H1 (cell line): ENCODE measurements at regions not wholly inside any gene's neighbourhood (a gene's known extent, or its start where the extent isn't known, plus 50 kb on each side); places are given as distances from the start of the nearest gene placed in this dataset.
A peak's percentile ranks its signal among the peaks of the same experiment; 100 is the strongest.

Experiments used
- CTCF ChIA-PET: fragments of 300-600 bp; sonication (Branson Sonifier 250); formaldehyde crosslinking; loops from one replicate; lab custom pipeline; 2021; ENCODE audit not compliant: partially characterized antibody; lab: Charles Lee
- POLR2A ChIA-PET: fragments of 300-600 bp; sonication (Branson Sonifier 250); formaldehyde crosslinking; loops from one replicate; lab custom pipeline; 2021; ENCODE audit warnings: inconsistent platforms; ENCODE audit not compliant: partially characterized antibody; lab: Charles Lee
- DNase-seq, 2 experiments: peaks; one replicate each; pipeline versions ENCODE4 v3.0.0 to v3.0.0-alpha.2; 2010 to 2022; ENCODE audit warnings: low spot score in 2 of 2, low read depth in 1 of 2, mixed read lengths in 1 of 2
- FAIRE-seq: peaks from 2 replicates; lab custom pipeline; 2011; peaks lifted over from hg19 to GRCh38; lab: Jason Lieb, UNC
- H2AFZ ChIP-seq: 2 replicates; pipeline ENCODE4 v1.8.1; 2012; ENCODE audit warnings: low read length, inconsistent platforms
- H2AK5ac ChIP-seq: 2 replicates; pipeline ENCODE4 v1.6.1; 2013; ENCODE audit warnings: low read depth, low read length
- H2BK120ac ChIP-seq: replicated peaks from 2 replicates; pipeline ENCODE3; 2013; ENCODE audit warnings: low read depth, low read length, inconsistent platforms
- H2BK12ac ChIP-seq: 2 replicates; pipeline ENCODE4 v1.6.1; 2013; ENCODE audit warnings: low read depth, low read length
- H2BK15ac ChIP-seq: 2 replicates; pipeline ENCODE4 v1.6.1; 2013; ENCODE audit warnings: low read length
- H2BK20ac ChIP-seq: 2 replicates; pipeline ENCODE4 v1.6.1; 2013; ENCODE audit warnings: low read length
- H2BK5ac ChIP-seq: 2 replicates; pipeline ENCODE4 v1.6.1; 2013; ENCODE audit warnings: low read depth, low read length
- H3K14ac ChIP-seq: 2 replicates; pipeline ENCODE4 v1.6.1; 2013; ENCODE audit warnings: inconsistent platforms; ENCODE audit not compliant: insufficient read length
- H3K18ac ChIP-seq: 2 replicates; pipeline ENCODE4 v1.6.1; 2013; ENCODE audit warnings: low read length; ENCODE audit errors: extremely low read depth
- H3K23ac ChIP-seq: 2 replicates; pipeline ENCODE4 v1.6.1; 2013; ENCODE audit warnings: inconsistent platforms; ENCODE audit not compliant: insufficient read length
- H3K23me2 ChIP-seq: 2 replicates; pipeline ENCODE4 v1.6.1; 2013; ENCODE audit warnings: low read depth, low read length
- H3K27ac ChIP-seq: 2 replicates; pipeline ENCODE4 v1.6.1; 2011; ENCODE audit warnings: low read depth, low read length, inconsistent platforms
- H3K27me3 ChIP-seq, 4 experiments: replicated peaks in 1 of 4; 1 replicate in 1 of 4; 2 replicates in 3 of 4; pipeline versions ENCODE4 v1.6.1 to v1.8.1; 2011 to 2013; ENCODE audit warnings: low read length in 3 of 4, mild to moderate bottlenecking in 3 of 4, inconsistent platforms in 2 of 4, mixed read lengths in 2 of 4, moderate library complexity in 1 of 4; ENCODE audit not compliant: control insufficient read depth in 3 of 4, insufficient read depth in 3 of 4; ENCODE audit errors: extremely low read depth in 1 of 4
- H3K36me3 ChIP-seq, 4 experiments: 2 replicates each; pipeline versions ENCODE4 v1.6.1 to v1.8.1; 2011 to 2013; ENCODE audit warnings: mild to moderate bottlenecking in 4 of 4, low read length in 3 of 4, moderate library complexity in 2 of 4, control low read depth in 1 of 4, inconsistent platforms in 1 of 4; ENCODE audit not compliant: insufficient read depth in 4 of 4, control insufficient read depth in 2 of 4
- H3K4ac ChIP-seq: replicated peaks from 2 replicates; pipeline ENCODE3; 2013; ENCODE audit warnings: low read length, low read depth, mixed read lengths, inconsistent platforms; ENCODE audit not compliant: insufficient read length
- H3K4me1 ChIP-seq, 4 experiments: replicated peaks in 1 of 4; 1 replicate in 1 of 4; 2 replicates in 3 of 4; pipeline versions ENCODE4 v1.6.1 to v1.8.1; 2011 to 2013; ENCODE audit warnings: low read length in 3 of 4, inconsistent platforms in 2 of 4, mixed read lengths in 1 of 4; ENCODE audit not compliant: insufficient read depth in 4 of 4, control insufficient read depth in 3 of 4
- H3K4me2 ChIP-seq, 2 experiments: 2 replicates each; pipeline versions ENCODE4 v1.6.1 to v1.8.1; 2011 to 2013; ENCODE audit warnings: low read depth in 2 of 2, low read length in 2 of 2, control low read depth in 1 of 2, inconsistent platforms in 1 of 2, mild to moderate bottlenecking in 1 of 2; ENCODE audit not compliant: insufficient read depth in 1 of 2
- H3K4me3 ChIP-seq, 4 experiments: fragments of 200-600, 300-600 bp in 1 of 4; sonication (generic), shearing (Covaris generic), sonication (Bioruptor Twin) in 1 of 4; 2 replicates each; pipeline versions ENCODE4 v1.5.1 to v1.8.1; 2011 to 2016; ENCODE audit warnings: low read length in 4 of 4, low read depth in 3 of 4, control low read depth in 2 of 4, inconsistent platforms in 2 of 4, mild to moderate bottlenecking in 2 of 4, mixed read lengths in 1 of 4, moderate library complexity in 1 of 4; ENCODE audit not compliant: insufficient read depth in 2 of 4; ENCODE audit errors: extremely low read depth in 1 of 4
- H3K56ac ChIP-seq: replicated peaks from 2 replicates; pipeline ENCODE3; 2013; ENCODE audit warnings: low read depth, mild to moderate bottlenecking, mixed read lengths, low read length, inconsistent platforms; ENCODE audit not compliant: insufficient read length
- H3K79me1 ChIP-seq: 2 replicates; pipeline ENCODE4 v1.6.1; 2013; ENCODE audit warnings: low read depth, low read length, control low read depth
- H3K79me2 ChIP-seq, 2 experiments: 2 replicates each; pipeline versions ENCODE4 v1.6.1 to v1.8.1; 2012 to 2013; ENCODE audit warnings: low read length in 2 of 2, mild to moderate bottlenecking in 2 of 2, inconsistent platforms in 1 of 2; ENCODE audit not compliant: insufficient read depth in 2 of 2, control insufficient read depth in 1 of 2
- H3K9ac ChIP-seq, 4 experiments: replicated peaks in 1 of 4; 1 replicate in 1 of 4; 2 replicates in 3 of 4; pipeline versions ENCODE4 v1.6.1 to v1.8.1; 2011 to 2013; ENCODE audit warnings: low read depth in 3 of 4, low read length in 3 of 4, control low read depth in 2 of 4, mild to moderate bottlenecking in 2 of 4, moderate library complexity in 2 of 4, inconsistent platforms in 1 of 4; ENCODE audit errors: extremely low read depth in 1 of 4
- H3K9me3 ChIP-seq, 2 experiments: 2 replicates each; pipeline versions ENCODE4 v1.6.1 to v1.8.1; 2012 to 2013; ENCODE audit warnings: mild to moderate bottlenecking in 2 of 2, moderate library complexity in 2 of 2, control low read depth in 1 of 2, inconsistent platforms in 1 of 2, low read depth in 1 of 2, low read length in 1 of 2, mixed read lengths in 1 of 2; ENCODE audit not compliant: insufficient read depth in 2 of 2
- H4K20me1 ChIP-seq, 2 experiments: replicated peaks in 1 of 2; 2 replicates each; pipeline versions ENCODE3 to v1.8.1; 2011 to 2013; ENCODE audit warnings: inconsistent platforms in 2 of 2, low read length in 2 of 2, mild to moderate bottlenecking in 1 of 2; ENCODE audit not compliant: insufficient read depth in 2 of 2, control insufficient read depth in 1 of 2
- H4K5ac ChIP-seq: 2 replicates; pipeline ENCODE4 v1.6.1; 2013; ENCODE audit warnings: low read length, low read depth, mixed read lengths, inconsistent platforms; ENCODE audit not compliant: insufficient read length
- H4K8ac ChIP-seq: 2 replicates; pipeline ENCODE4 v1.8.0; 2013; ENCODE audit warnings: mild to moderate bottlenecking, moderate library complexity, low read length, inconsistent platforms; ENCODE audit not compliant: insufficient read depth; ENCODE audit errors: extremely low read depth
- H4K91ac ChIP-seq: replicated peaks from 2 replicates; pipeline ENCODE3; 2013; ENCODE audit warnings: low read length, mixed read lengths, inconsistent platforms; ENCODE audit not compliant: insufficient read length
- CEBPB ChIP-seq: IDR thresholded peaks from 2 replicates; pipeline ENCODE4 v1.6.1; 2012; ENCODE audit warnings: low read depth, low read length
- HDAC6 ChIP-seq: IDR thresholded peaks from one replicate; pipeline ENCODE4 v1.7.1; 2012; ENCODE audit warnings: low read depth, mild to moderate bottlenecking, inconsistent platforms, low read length, moderate library complexity
- RXRA ChIP-seq: IDR thresholded peaks from 2 replicates; pipeline ENCODE4 v1.6.1; 2011; ENCODE audit warnings: low read depth, mild to moderate bottlenecking, low read length, moderate library complexity; ENCODE audit not compliant: insufficient read depth
- SIX5 ChIP-seq: IDR thresholded peaks from 2 replicates; pipeline ENCODE4 v1.6.1; 2011; ENCODE audit warnings: mild to moderate bottlenecking, low read depth, low read length
- SP4 ChIP-seq: IDR thresholded peaks from 2 replicates; pipeline ENCODE4 v1.6.1; 2012; ENCODE audit warnings: low read length, inconsistent platforms
- SRF ChIP-seq: IDR thresholded peaks from 2 replicates; pipeline ENCODE4 v1.6.1; 2011; ENCODE audit warnings: mild to moderate bottlenecking, low read depth, low read length, moderate library complexity
- TBP ChIP-seq: IDR thresholded peaks from 2 replicates; pipeline ENCODE4 v1.6.1; 2011; ENCODE audit warnings: low read depth, low read length, improper control_type of control experiment
- whole genome bisulfite sequencing, 2 experiments: shearing (Covaris generic) in 1 of 2; methylation state at CpG; one replicate each; pipeline versions ENCODE4 v1.1.6 to v1.1.7; 2013 to 2015; ENCODE audit warnings: low lambda C conversion rate in 2 of 2, mixed read lengths in 2 of 2, inconsistent platforms in 1 of 2, low coverage in 1 of 2, missing lambda C conversion rate in 1 of 2; ENCODE audit not compliant: insufficient replicate concordance in 2 of 2, insufficient coverage in 1 of 2, insufficient read length in 1 of 2; ENCODE audit errors: extremely low coverage in 1 of 2, missing lambda C conversion rate in 1 of 2; 5-methylcytosine and 5-hydroxymethylcytosine counted together
- TF ChIP-seq, protein P1 (sequence below): IDR thresholded peaks from 2 replicates; pipeline ENCODE4 v1.6.1; 2011; ENCODE audit warnings: low read depth, mild to moderate bottlenecking, low read length; ENCODE audit not compliant: insufficient read depth

DNA sequence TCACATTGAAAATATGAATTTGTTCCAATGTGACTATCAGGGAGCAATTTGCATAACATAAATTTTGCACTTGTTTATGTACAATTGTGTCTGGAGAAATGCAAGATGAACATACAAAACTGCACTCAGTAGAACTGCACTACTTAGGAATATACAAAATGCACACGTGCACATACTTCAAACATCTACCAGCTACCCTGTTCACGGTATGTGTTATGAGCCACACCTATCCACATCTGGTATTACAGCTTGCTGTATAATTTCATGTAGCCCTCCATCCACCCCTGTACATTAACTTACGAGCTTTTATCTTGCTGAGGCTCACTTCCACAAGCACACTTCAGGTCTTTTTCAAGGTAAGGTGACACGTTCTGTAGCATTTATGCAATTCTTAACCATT lies 373.5 kb upstream of the ZEB2 start:
- CTCF ChIA-PET = no interaction called here
- H3K27me3 ChIP-seq = no peaks in the 10 kb centered on the region
- H2BK5ac ChIP-seq = no peak overlapping the region
- no peak overlapping the region for H3K56ac ChIP-seq
- H3K23me2 ChIP-seq = no peaks in the 10 kb centered on the region
- no peak overlapping the region for H3K18ac ChIP-seq
- no peak overlapping the region for H3K23ac ChIP-seq
- H2AK5ac ChIP-seq = no peak overlapping the region
- 97% methylated on average over 4 of the region's 4 CpGs; no CpG with 5 or more reads in 1 of the 2 experiments for WGBS, 2 experiments
- no peak overlapping the region for H3K14ac ChIP-seq
- H4K20me1 ChIP-seq = no peaks in the 10 kb centered on the region
- no peak overlapping the region for H4K5ac ChIP-seq
- H3K9me3 ChIP-seq = no peaks in the 10 kb centered on the region
- H2BK12ac ChIP-seq = no peak overlapping the region
- FAIRE-seq = no peak
- no peak overlapping the region for H2AFZ ChIP-seq
- H3K4me3 ChIP-seq = no peak overlapping the region
- DNase-seq = no peak
- no peak overlapping the region for H2BK120ac ChIP-seq
- no peaks in the 10 kb centered on the region for H3K36me3 ChIP-seq
- H2BK15ac ChIP-seq = no peak overlapping the region
- no peak overlapping the region for H4K8ac ChIP-seq
- H3K4me1 ChIP-seq = peaks cover 0 to 3% (median 1%) of the 10 kb centered on the region in 4 experiments; a peak in 2 of 7 replicates
- peak overlapping the region; percentile 34; the same call in 1 of the 2 replicates for H2BK20ac ChIP-seq
- POLR2A ChIA-PET = no interaction called here
- H4K91ac ChIP-seq = no peak overlapping the region
- H3K4me2 ChIP-seq = no peak overlapping the region
- no peak overlapping the region for H3K9ac ChIP-seq
- H3K79me2 ChIP-seq = no peaks in the 10 kb centered on the region
- no peak overlapping the region for H3K27ac ChIP-seq
- TF ChIP-seq, protein P1, sequence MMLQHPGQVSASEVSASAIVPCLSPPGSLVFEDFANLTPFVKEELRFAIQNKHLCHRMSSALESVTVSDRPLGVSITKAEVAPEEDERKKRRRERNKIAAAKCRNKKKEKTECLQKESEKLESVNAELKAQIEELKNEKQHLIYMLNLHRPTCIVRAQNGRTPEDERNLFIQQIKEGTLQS = no peak
- no peak for TF ChIP-seq TBP
- no peak for TF ChIP-seq RXRA
- TF ChIP-seq SRF = no peak
- no peak for TF ChIP-seq CEBPB
- TF ChIP-seq SIX5 = no peak
- no peak for TF ChIP-seq SP4
- TF ChIP-seq HDAC6 = no peak
- no peaks in the 10 kb centered on the region for H3K79me1 ChIP-seq
- no peak overlapping the region for H3K4ac ChIP-seq
